ENCODE measurements at regions not wholly inside any gene's neighbourhood (a gene's known extent, or its start where the extent isn't known, plus 50 kb on each side); places are given as distances from the start of the nearest gene placed in this dataset.

GRCh38 chr11:70804139-70804837, 406.0 kb downstream of the CTTN start:
- no peak overlapping the region for H3K4me3 ChIP-seq (ENCODE audit: low read depth, low read length)
- no peak for DNase-seq (ENCODE audit: low read depth)
- TF ChIP-seq, protein P1, sequence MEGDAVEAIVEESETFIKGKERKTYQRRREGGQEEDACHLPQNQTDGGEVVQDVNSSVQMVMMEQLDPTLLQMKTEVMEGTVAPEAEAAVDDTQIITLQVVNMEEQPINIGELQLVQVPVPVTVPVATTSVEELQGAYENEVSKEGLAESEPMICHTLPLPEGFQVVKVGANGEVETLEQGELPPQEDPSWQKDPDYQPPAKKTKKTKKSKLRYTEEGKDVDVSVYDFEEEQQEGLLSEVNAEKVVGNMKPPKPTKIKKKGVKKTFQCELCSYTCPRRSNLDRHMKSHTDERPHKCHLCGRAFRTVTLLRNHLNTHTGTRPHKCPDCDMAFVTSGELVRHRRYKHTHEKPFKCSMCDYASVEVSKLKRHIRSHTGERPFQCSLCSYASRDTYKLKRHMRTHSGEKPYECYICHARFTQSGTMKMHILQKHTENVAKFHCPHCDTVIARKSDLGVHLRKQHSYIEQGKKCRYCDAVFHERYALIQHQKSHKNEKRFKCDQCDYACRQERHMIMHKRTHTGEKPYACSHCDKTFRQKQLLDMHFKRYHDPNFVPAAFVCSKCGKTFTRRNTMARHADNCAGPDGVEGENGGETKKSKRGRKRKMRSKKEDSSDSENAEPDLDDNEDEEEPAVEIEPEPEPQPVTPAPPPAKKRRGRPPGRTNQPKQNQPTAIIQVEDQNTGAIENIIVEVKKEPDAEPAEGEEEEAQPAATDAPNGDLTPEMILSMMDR (IDR thresholded peaks at IDR 0.05; ENCODE audit: insufficient read depth, low read depth, low read length, missing control alignments), result no peak

GRCh38 chr11:70805243-70805642, 406.9 kb downstream of the CTTN start:
- TF ChIP-seq, protein P1 (IDR thresholded peaks at IDR 0.05; ENCODE audit: insufficient read depth, low read depth, low read length, missing control alignments), result no peak
- H3K4me3 ChIP-seq (ENCODE audit: low read depth, low read length), result no peak overlapping the region
- DNase-seq (ENCODE audit: low read depth), result no peak

DNA sequence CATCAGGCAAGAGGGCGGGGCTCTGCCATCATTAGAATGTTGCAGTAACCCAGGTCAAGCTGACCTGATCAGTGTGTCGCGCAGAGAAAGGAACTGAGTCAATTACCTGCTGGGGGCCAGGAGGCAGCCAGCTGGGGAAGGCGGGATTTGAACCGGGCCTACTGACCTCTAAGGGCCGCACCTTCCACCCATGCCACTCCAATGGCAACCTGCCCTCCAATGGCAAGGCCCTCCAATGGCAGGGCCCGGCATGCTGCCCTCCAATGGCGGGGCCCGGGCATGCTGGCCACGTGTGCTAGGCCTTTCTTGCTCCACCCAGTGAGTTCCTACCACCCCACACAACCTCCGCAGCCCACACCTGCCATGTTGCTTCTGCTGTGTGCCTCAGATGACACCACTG, 407.6 kb downstream of the CTTN start:
- no peak for DNase-seq (ENCODE audit: low read depth)
- TF ChIP-seq, protein P1 (IDR thresholded peaks at IDR 0.05; ENCODE audit: insufficient read depth, low read depth, low read length, missing control alignments), result no peak
- no peak overlapping the region for H3K4me3 ChIP-seq (ENCODE audit: low read depth, low read length)

- no peak overlapping the region for H3K4me3 ChIP-seq (ENCODE audit: low read depth, low read length)
- DNase-seq (ENCODE audit: low read depth), result no peak
- TF ChIP-seq, protein P1 (IDR thresholded peaks at IDR 0.05; ENCODE audit: insufficient read depth, low read depth, low read length, missing control alignments), result no peak
Observed at GRCh38 chr11:70806461-70807194, 408.3 kb downstream of the CTTN start.

DNA sequence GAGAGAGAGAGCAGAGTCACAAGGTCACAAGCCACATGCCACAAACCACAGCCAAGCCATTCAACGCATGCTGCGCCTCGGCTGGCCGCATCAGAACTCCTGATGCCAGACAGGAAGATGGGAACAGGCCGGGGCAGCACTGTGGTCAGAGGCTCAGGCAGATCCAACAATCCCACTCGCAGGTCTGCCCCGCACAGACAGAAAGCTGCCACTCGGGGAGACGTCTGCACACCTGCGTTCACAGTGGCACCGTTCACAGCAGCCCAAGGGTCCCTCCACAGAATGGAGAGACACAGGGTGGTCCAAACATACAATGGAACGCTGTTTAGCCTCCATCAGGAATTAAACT, 408.8 kb downstream of the CTTN start:
- no peak overlapping the region for H3K4me3 ChIP-seq (ENCODE audit: low read depth, low read length)
- TF ChIP-seq, protein P1 (IDR thresholded peaks at IDR 0.05; ENCODE audit: insufficient read depth, low read depth, low read length, missing control alignments), result no peak
- no peak for DNase-seq (ENCODE audit: low read depth)

- TF ChIP-seq, protein P1 (IDR thresholded peaks at IDR 0.05; ENCODE audit: insufficient read depth, low read depth, low read length, missing control alignments), result no peak
- no peak for DNase-seq (ENCODE audit: low read depth)
- no peak overlapping the region for H3K4me3 ChIP-seq (ENCODE audit: low read depth, low read length)
Observed at GRCh38 chr11:70808686-70809375, 410.5 kb downstream of the CTTN start.

Measured in GM12865 (cell line).